A549 (cell line): ENCODE measurements at regions not wholly inside any gene's neighbourhood (a gene's known extent, or its start where the extent isn't known, plus 50 kb on each side); places are given as distances from the start of the nearest gene placed in this dataset.
A peak's percentile ranks its signal among the peaks of the same experiment; 100 is the strongest.

Experiments
- ATAC-seq, 2 experiments: fragments of 200-7000 bp in 1 of 2; fragments of >200 bp in 1 of 2; cut with Nextera tagmentation in 1 of 2; cut with Tn5 transposase in 1 of 2; 3 replicates each; pipeline versions ENCODE4 v1.8.0 to v1.9.1; 2018 to 2020; ENCODE audit warnings: mild to moderate bottlenecking in 1 of 2, moderate library complexity in 1 of 2
- CTCF ChIA-PET: fragments of 300-600 bp; sonication (Branson Sonifier 250); formaldehyde crosslinking; extraction: SDS; loops from one replicate; lab custom pipeline; 2021; ENCODE audit warnings: antibody characterized with exemption, inconsistent platforms; lab: Yijun Ruan, JAX
- POLR2A ChIA-PET: fragments of 350-600 bp; formaldehyde crosslinking; extraction: SDS; loops from one replicate; lab custom pipeline; 2021; ENCODE audit warnings: antibody characterized with exemption, inconsistent platforms; lab: Yijun Ruan, JAX
- DNase-seq, 2 experiments: peaks; one replicate each; pipeline versions ENCODE4 v3.0.0 to v3.0.0-alpha.2; 2011 to 2016; ENCODE audit warnings: low read depth in 1 of 2, low spot score in 1 of 2
- FAIRE-seq: peaks from 2 replicates; lab custom pipeline; 2011; peaks lifted over from hg19 to GRCh38; lab: Jason Lieb, UNC
- H3K27ac ChIP-seq, 2 experiments: fragments of >200 bp; sonication (Bioruptor Twin); formaldehyde crosslinking; 3 replicates each; pipeline ENCODE4 v1.5.1; 2016 to 2017
- H3K4me1 ChIP-seq: fragments of >200 bp; sonication (Bioruptor Twin); formaldehyde crosslinking; 3 replicates; pipeline ENCODE4 v1.6.1; 2016
- H3K4me2 ChIP-seq: fragments of >200 bp; sonication (Bioruptor Twin); formaldehyde crosslinking; 3 replicates; pipeline ENCODE4 v1.6.1; 2016
- H3K4me3 ChIP-seq: fragments of >200 bp; sonication (Bioruptor Twin); formaldehyde crosslinking; 3 replicates; pipeline ENCODE4 v1.5.1; 2016
- H3K9me3 ChIP-seq: fragments of >200 bp; sonication (Bioruptor Twin); formaldehyde crosslinking; 3 replicates; pipeline ENCODE4 v1.6.1; 2016
- CBX2 ChIP-seq: fragments of 200-600 bp; sonication (generic); IDR thresholded peaks from 2 replicates; pipeline ENCODE4 v1.6.1; 2016; ENCODE audit warnings: low read depth, mild to moderate bottlenecking, borderline replicate concordance
- FOSB ChIP-seq: fragments of 250-450 bp; sonication (Bioruptor Pico); IDR thresholded peaks from 2 replicates; pipeline ENCODE4 v1.5.0; 2020; ENCODE audit warnings: mild to moderate bottlenecking, moderate library complexity
- FOSL2 ChIP-seq, 2 experiments: fragments of 450-650 bp in 1 of 2; fragments of >200 bp in 1 of 2; sonication (Bioruptor Twin) in 1 of 2; formaldehyde crosslinking; IDR thresholded peaks; 2 replicates each; pipeline versions ENCODE4 v1.5.0 to v1.6.1; 2016 to 2020; ENCODE audit warnings: mild to moderate bottlenecking in 1 of 2, moderate library complexity in 1 of 2
- FOXS1 ChIP-seq: fragments of 250-450 bp; sonication (Bioruptor Pico); IDR thresholded peaks from 2 replicates; pipeline ENCODE4 v1.5.0; 2020; ENCODE audit warnings: mild to moderate bottlenecking, moderate library complexity
- JUN ChIP-seq, 2 experiments: fragments of >200 bp; sonication (Bioruptor Twin); formaldehyde crosslinking; IDR thresholded peaks; 2 replicates in 1 of 2; 3 replicates in 1 of 2; pipeline ENCODE4 v1.6.1; 2016 to 2017
- KDM1A ChIP-seq: fragments of 200-600 bp; sonication (generic); IDR thresholded peaks from 2 replicates; pipeline ENCODE4 v1.6.1; 2016; ENCODE audit warnings: low read depth, mild to moderate bottlenecking
- KDM5A ChIP-seq: fragments of 200-600 bp; sonication (generic); IDR thresholded peaks from 2 replicates; pipeline ENCODE4 v1.6.1; 2016; ENCODE audit warnings: antibody characterized with exemption, mild to moderate bottlenecking
- MAFK ChIP-seq: fragments of 450-650 bp; IDR thresholded peaks from 2 replicates; pipeline ENCODE4 v1.6.1; 2014; ENCODE audit not compliant: partially characterized antibody
- MAZ ChIP-seq: fragments of 150-350 bp; IDR thresholded peaks from 2 replicates; pipeline ENCODE4 v1.6.1; 2014; ENCODE audit warnings: antibody characterized with exemption, low read depth, low read length, borderline replicate concordance
- NR3C1 ChIP-seq: fragments of >200 bp; sonication (Bioruptor Twin); formaldehyde crosslinking; IDR thresholded peaks from 3 replicates; pipeline ENCODE4 v1.6.1; 2017
- PHF8 ChIP-seq: fragments of 200-600 bp; sonication (generic); IDR thresholded peaks from 2 replicates; pipeline ENCODE4 v1.6.1; 2016; ENCODE audit warnings: low read depth, mild to moderate bottlenecking, antibody characterized with exemption, moderate library complexity, borderline replicate concordance
- POLR2A ChIP-seq: IDR thresholded peaks from 2 replicates; pipeline ENCODE4 v1.6.1; 2012; ENCODE audit warnings: mild to moderate bottlenecking, low read length
- RAD21 ChIP-seq, 2 experiments: fragments of >200 bp in 1 of 2; sonication (Bioruptor Twin) in 1 of 2; formaldehyde crosslinking in 1 of 2; IDR thresholded peaks in 1 of 2; conservative IDR thresholded peaks in 1 of 2; 2 replicates in 1 of 2; 3 replicates in 1 of 2; pipeline ENCODE4 v1.6.1; 2012 to 2018; ENCODE audit warnings: inconsistent platforms in 1 of 2
- RFX5 ChIP-seq: fragments of 450-650 bp; IDR thresholded peaks from 2 replicates; pipeline ENCODE4 v1.7.1; 2014; ENCODE audit warnings: antibody characterized with exemption, mild to moderate bottlenecking, moderate library complexity
- RNF2 ChIP-seq: fragments of 200-600 bp; sonication (generic); IDR thresholded peaks from 2 replicates; pipeline ENCODE4 v1.6.1; 2016; ENCODE audit warnings: low read depth, mild to moderate bottlenecking, antibody characterized with exemption, moderate library complexity, borderline replicate concordance
- SMC3 ChIP-seq: fragments of >200 bp; sonication (Bioruptor Twin); formaldehyde crosslinking; IDR thresholded peaks from 3 replicates; pipeline ENCODE4 v1.6.1; 2018; ENCODE audit warnings: inconsistent platforms
- TFCP2L1 ChIP-seq: fragments of 250-450 bp; sonication (Bioruptor Pico); IDR thresholded peaks from 2 replicates; pipeline ENCODE4 v1.5.0; 2021; ENCODE audit warnings: mild to moderate bottlenecking
- ZFP36 ChIP-seq: fragments of 450-650 bp; IDR thresholded peaks from 2 replicates; pipeline ENCODE4 v1.6.1; 2014; ENCODE audit warnings: borderline replicate concordance; ENCODE audit not compliant: partially characterized antibody
- ZSCAN20 ChIP-seq: fragments of 250-450 bp; sonication (Bioruptor Pico); IDR thresholded peaks from 2 replicates; pipeline ENCODE4 v1.8.0; 2022; ENCODE audit warnings: mild to moderate bottlenecking, moderate library complexity
- WGBS: methylation state at CpG from one replicate; pipeline ENCODE4 v1.1.6; 2017; ENCODE audit errors: missing lambda C conversion rate; 5-methylcytosine and 5-hydroxymethylcytosine counted together
- TF ChIP-seq, protein P1 (sequence below): IDR thresholded peaks from 2 replicates; pipeline ENCODE4 v1.6.1; 2012
- TF ChIP-seq, protein P2 (sequence below): IDR thresholded peaks from 2 replicates; pipeline ENCODE4 v1.6.1; 2012; ENCODE audit warnings: low read depth, borderline replicate concordance
- TF ChIP-seq, protein P3 (sequence below): fragments of >200 bp; sonication (Bioruptor Twin); formaldehyde crosslinking; IDR thresholded peaks from 3 replicates; pipeline ENCODE4 v1.6.1; 2016
- TF ChIP-seq, protein P4 (sequence below): fragments of 450-650 bp; IDR thresholded peaks from 2 replicates; pipeline ENCODE4 v1.6.1; 2014; ENCODE audit warnings: antibody characterized with exemption

DNA sequence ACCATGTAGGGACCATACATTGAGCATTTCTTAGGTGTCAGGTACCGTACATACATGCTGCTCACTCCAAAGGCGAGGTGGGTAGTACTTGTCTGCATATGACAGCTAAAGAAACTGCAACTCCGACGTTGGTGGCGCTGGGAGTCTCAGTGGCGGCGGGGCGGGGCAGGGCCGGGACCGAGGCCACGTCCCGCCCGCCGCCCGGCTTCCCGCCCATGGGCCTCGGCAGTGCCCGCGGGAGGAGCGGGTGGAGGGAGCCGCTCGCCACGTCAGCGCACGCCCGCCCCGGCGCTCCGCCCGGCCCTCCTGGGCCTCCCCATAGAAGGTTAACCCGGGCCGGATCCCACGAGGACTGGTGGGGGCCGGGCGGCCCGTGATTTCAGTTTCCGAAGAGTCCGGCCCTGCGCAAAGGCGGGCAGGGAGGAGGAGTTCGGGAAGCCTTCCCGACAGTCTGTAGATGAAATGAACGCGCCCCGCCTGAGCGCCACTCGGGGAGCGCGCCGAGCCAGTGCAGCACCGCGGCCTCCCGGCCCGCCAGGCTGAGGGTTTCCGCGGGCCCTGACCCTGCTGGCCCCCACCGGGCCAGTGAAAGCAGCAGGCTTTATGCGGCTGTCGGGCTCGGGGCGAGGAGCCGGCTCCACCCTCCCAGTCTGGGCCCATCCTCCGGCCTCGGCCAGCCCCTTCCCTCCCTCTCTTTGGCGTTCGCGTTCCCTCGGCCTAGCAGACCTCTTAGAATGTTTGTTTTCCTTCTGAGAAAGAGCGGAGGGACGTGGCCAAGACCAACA, 119.9 kb upstream of the JUN start:
- no peaks in the 10 kb centered on the region for H3K9me3 ChIP-seq
- 10% methylated on average over 2 of the region's 70 CpGs for WGBS
- H3K4me1 ChIP-seq: peaks cover 38% of the 10 kb centered on the region
- H3K27ac ChIP-seq: peak overlapping the region; percentile 86 to 98
- peak overlapping the region; percentile 88 for H3K4me2 ChIP-seq
- TF ChIP-seq FOXS1: no peak
- no peak for TF ChIP-seq MAFK
- TF ChIP-seq, protein P1, sequence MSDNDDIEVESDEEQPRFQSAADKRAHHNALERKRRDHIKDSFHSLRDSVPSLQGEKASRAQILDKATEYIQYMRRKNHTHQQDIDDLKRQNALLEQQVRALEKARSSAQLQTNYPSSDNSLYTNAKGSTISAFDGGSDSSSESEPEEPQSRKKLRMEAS: peak; percentile 66; the same call in 1 of the 2 replicates
- TF ChIP-seq PHF8: peak; percentile 82
- no peak for TF ChIP-seq FOSL2 (IDR thresholded peaks at IDR 0.05)
- TF ChIP-seq FOSL2 (CRISPR knock-in tag; IDR thresholded peaks at IDR 0.05): 0 out of 2 replicates have a peak, but pooled peaks have one; percentile 23
- peak; percentile 80 for TF ChIP-seq POLR2A
- peak; percentile 46 to 89; a peak in 4 of 5 replicates for TF ChIP-seq JUN (IDR thresholded peaks at IDR 0.05)
- TF ChIP-seq, protein P2, sequence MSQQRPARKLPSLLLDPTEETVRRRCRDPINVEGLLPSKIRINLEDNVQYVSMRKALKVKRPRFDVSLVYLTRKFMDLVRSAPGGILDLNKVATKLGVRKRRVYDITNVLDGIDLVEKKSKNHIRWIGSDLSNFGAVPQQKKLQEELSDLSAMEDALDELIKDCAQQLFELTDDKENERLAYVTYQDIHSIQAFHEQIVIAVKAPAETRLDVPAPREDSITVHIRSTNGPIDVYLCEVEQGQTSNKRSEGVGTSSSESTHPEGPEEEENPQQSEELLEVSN: peak; percentile 68; the same call in 1 of the 2 replicates
- TF ChIP-seq RAD21 (conservative IDR thresholded peaks at IDR 0.05 in 1 of 2, IDR thresholded peaks at IDR 0.05 in 1 of 2): peak in 1 of 2 experiments; percentile 45; a peak in 3 of 5 replicates
- TF ChIP-seq, protein P3, sequence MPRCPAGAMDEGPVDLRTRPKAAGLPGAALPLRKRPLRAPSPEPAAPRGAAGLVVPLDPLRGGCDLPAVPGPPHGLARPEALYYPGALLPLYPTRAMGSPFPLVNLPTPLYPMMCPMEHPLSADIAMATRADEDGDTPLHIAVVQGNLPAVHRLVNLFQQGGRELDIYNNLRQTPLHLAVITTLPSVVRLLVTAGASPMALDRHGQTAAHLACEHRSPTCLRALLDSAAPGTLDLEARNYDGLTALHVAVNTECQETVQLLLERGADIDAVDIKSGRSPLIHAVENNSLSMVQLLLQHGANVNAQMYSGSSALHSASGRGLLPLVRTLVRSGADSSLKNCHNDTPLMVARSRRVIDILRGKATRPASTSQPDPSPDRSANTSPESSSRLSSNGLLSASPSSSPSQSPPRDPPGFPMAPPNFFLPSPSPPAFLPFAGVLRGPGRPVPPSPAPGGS: peak; percentile 66; the same call in 2 of the 3 replicates
- H3K4me3 ChIP-seq: peak overlapping the region; percentile 42
- FAIRE-seq (no peak), DNase-seq (peak; percentile 56 to 85), ATAC-seq (peak; percentile 95 to 96)
- POLR2A ChIA-PET: interaction anchor here (0.7 to 1.6 kb wide), 10 partner anchors 20 to 239 kb away, joined by 3 to 7 read pairs (median 3); partner anchors contain the start of gene JUN
- CTCF ChIA-PET: interaction anchor here (0.8 kb wide), 1 partner anchor 122 kb away, joined by 3 read pairs; no protein-coding TSS in a partner anchor

DNA sequence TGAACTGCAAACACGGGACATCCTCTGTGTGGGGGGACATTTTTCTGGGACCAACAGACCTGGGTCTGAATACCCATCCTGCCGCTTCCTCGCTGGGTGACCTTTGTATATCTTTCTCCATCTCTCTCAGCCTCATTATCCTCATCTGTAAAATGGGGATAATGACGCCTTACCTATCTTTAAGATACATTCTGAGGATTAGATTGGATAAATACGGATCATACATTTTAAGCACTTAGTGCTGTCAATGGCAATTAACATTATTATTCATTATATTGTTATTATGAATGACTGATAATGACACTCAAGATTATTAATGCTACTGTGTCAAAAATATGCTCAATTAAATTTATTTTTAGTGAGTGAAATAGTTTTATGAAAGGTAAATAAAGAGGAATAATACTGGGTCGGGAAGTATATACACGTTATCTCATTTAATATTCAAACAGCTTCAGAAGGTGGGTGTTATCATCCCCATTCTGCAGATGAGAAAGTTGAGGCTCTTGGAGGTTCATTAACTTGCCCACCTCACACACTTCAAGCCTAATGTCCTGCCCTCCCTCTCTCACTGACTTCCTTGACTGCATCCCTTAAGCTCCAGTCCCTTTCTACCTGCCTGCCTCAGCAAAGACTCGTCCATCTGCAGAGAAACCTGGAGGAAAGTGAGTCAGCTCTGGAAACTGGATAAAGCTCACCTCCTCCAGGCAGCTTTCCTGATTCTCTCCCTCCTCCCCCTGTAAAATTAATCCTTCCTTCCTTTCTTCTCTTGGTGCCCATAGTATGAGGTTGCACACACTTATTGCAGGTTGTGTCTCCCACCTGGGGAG, 120.7 kb upstream of the JUN start:
- POLR2A ChIA-PET: interaction anchor here (1.6 kb wide), 1 partner anchor 121 kb away, joined by 5 read pairs; the partner anchor contains the start of gene JUN
- Histone ChIP-seq H3K27ac (peak overlapping the region; percentile 86 to 98), H3K4me1 (peaks cover 40% of the 10 kb centered on the region), H3K4me2 (peak overlapping the region; percentile 88), H3K9me3 (no peaks in the 10 kb centered on the region), H3K4me3 (peak overlapping the region; percentile 42)
- no peak for TF ChIP-seq MAFK
- TF ChIP-seq NR3C1: no peak
- no peak for TF ChIP-seq MAZ
- TF ChIP-seq FOSB: no peak; the same call in 1 of the 2 replicates
- TF ChIP-seq ZSCAN20: no peak
- no peak for TF ChIP-seq CBX2
- TF ChIP-seq KDM5A: no peak
- no peak for TF ChIP-seq RNF2
- TF ChIP-seq RFX5: no peak
- TF ChIP-seq KDM1A: peak; percentile 77; the same call in 1 of the 2 replicates
- TF ChIP-seq, protein P4, sequence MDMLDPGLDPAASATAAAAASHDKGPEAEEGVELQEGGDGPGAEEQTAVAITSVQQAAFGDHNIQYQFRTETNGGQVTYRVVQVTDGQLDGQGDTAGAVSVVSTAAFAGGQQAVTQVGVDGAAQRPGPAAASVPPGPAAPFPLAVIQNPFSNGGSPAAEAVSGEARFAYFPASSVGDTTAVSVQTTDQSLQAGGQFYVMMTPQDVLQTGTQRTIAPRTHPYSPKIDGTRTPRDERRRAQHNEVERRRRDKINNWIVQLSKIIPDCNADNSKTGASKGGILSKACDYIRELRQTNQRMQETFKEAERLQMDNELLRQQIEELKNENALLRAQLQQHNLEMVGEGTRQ: no peak
- no peak for TF ChIP-seq TFCP2L1
- peak; percentile 39 for TF ChIP-seq ZFP36
- TF ChIP-seq RAD21 (conservative IDR thresholded peaks at IDR 0.05 in 1 of 2, IDR thresholded peaks at IDR 0.05 in 1 of 2): no peak
- no peak for TF ChIP-seq SMC3
- ATAC-seq (no peak), DNase-seq (no peak), FAIRE-seq (no peak)
- WGBS: 49% methylated on average over 8 of the region's 8 CpGs
- CTCF ChIA-PET: no interaction called here
